ENCODE measurements at regions not wholly inside any gene's neighbourhood (a gene's known extent, or its start where the extent isn't known, plus 50 kb on each side); places are given as distances from the start of the nearest gene placed in this dataset. TPM values are rescaled to one million over a fixed set of nuclear protein-coding genes. Genes with fewer than 3 reads are reported as not detected.

Small RNA genes lying in the stretch of these regions (microRNA-seq; reads per million reads assigned to microRNA genes)
- gene AC016925.1 (ENCODE audit: insufficient read depth, insufficient read length), result not detected
- gene AC016925.2 (ENCODE audit: insufficient read depth, insufficient read length), result not detected
- not detected for gene AL009048.1 (ENCODE audit: insufficient read depth, insufficient read length)
- gene AL096861.1 (ENCODE audit: insufficient read depth, insufficient read length), result not detected
- not detected for gene RNU6-382P (ENCODE audit: insufficient read depth, insufficient read length)

Small RNA genes lying in the stretch of these regions (small RNA-seq; reads per million reads assigned to genes)
- 0 reads per million in 5 experiments for gene AC016925.1
- gene AC016925.2, result 0 reads per million in 5 experiments
- 0 reads per million in 5 experiments for gene AL009048.1
- gene AL096861.1, result 0 reads per million in 5 experiments
- gene RNU6-382P, result 0 reads per million in 5 experiments

Measured in IMR-90 (cell line).